GM23248 (cell line): ENCODE measurements at regions not wholly inside any gene's neighbourhood (a gene's known extent, or its start where the extent isn't known, plus 50 kb on each side); places are given as distances from the start of the nearest gene placed in this dataset.

Experiments
- EZH2 ChIP-seq: fragments of 200-600 bp; sonication (generic); IDR thresholded peaks from 2 replicates; pipeline ENCODE4 v1.6.1; 2018; ENCODE audit warnings: antibody characterized with exemption, mild to moderate bottlenecking; ENCODE audit not compliant: insufficient read depth, poor library complexity, severe bottlenecking
- EZH2phosphoT487 ChIP-seq: fragments of 200-600 bp; sonication (generic); IDR thresholded peaks from 2 replicates; pipeline ENCODE4 v1.6.1; 2018; ENCODE audit warnings: antibody characterized with exemption, moderate library complexity, mild to moderate bottlenecking, low read depth; ENCODE audit not compliant: insufficient read depth

DNA sequence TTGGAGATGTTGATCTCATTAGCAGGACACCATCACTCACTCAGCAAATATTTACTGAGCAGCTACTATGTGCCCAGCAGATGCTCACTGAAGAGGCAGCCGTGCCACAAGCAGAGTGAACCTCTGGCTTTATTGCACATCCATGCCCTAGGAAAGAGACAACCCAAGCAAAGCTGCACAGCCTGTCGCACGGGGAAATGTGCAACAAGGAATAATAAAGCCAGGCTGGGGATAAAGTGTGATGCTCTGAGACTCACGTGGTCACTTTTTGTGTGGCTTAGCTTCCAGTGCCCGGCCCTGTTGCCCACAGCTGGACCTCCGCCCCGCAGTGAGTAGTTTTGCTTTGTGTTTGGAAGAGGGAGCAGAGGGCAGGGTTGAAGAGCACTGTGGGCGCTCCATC lies 130.4 kb upstream of the CDH4 start:
- TF ChIP-seq EZH2 (no peak), EZH2phosphoT487 (no peak)
